ENCODE measurements at regions not wholly inside any gene's neighbourhood (a gene's known extent, or its start where the extent isn't known, plus 50 kb on each side); places are given as distances from the start of the nearest gene placed in this dataset.

DNA sequence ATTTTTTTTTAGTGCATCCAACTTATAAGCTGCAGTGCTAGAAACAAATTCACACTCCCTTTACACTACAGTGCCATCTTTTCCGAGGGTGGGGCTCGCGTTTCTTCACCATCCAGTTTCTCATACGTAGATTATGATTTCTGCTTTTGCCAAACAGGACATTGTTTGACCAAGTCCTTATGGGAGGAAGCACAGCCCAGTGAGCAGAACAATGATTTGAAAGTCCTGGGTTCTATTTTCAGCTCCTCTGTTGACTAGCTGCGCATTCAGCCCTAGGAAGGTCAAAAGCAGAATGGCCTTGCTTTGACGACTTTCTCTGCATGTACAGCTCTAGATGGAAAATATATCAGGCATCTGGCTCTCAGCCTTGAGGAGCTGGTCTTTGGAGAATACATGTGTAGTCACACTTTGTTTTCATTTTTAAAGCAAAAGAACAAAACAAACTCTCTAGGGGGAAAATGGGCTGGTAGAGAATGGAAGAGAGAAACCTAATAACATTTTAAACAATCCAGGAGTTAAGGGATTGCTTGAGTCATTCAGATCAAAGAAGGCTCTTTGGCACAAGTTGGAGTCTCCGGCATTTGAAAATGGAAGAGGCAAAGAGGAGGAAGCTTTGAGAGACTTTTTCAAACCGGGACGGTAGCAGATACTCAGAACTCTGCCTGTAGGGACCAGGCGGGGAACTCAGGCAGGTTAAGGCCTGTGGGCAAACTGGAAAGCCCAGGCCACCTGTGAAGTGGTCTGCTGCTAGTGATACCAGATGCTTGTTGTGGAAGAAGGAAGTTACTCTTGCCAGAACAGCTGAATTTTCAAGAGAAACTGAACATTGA is 257.3 kb upstream of the PLEKHG7 start:
- RAD21 ChIA-PET (ENCODE audit: low non-redundant PET in 1 of 2, low total read pairs in 2 of 2, uncharacterized antibody in 2 of 2, unreplicated experiment in 2 of 2) = no interaction called here
- no peak overlapping the region for H3K27ac ChIP-seq (ENCODE audit: low read depth, low read length)

More for the DNA sequence above, 257.3 kb upstream of the PLEKHG7 start:
- no TSS peak for BruUV-seq (replicated peaks)
- intact Hi-C loops (cut with micrococcal nuclease) = no loop called here
- DNase-seq (ENCODE audit: low read depth, low spot score) (no peak), ATAC-seq (no peak)
- H3K4me1 ChIP-seq (ENCODE audit: control insufficient read depth in 1 of 2, insufficient read depth in 2 of 2, low read length in 2 of 2) = no peaks in the 10 kb centered on the region
- no peaks in the 10 kb centered on the region for H4K20me1 ChIP-seq (ENCODE audit: insufficient read depth)
- H3K4me3 ChIP-seq (replicated peaks in 1 of 2; ENCODE audit: low read depth in 1 of 2, low read length in 2 of 2) = no peak overlapping the region
- H3K27me3 ChIP-seq (ENCODE audit: insufficient read depth, low read length) = no peaks in the 10 kb centered on the region
- H3K9me3 ChIP-seq (ENCODE audit: control insufficient read depth in 1 of 2, insufficient read depth in 1 of 2, low read depth in 1 of 2, low read length in 2 of 2) = no peaks in the 10 kb centered on the region
- H2AFZ ChIP-seq (ENCODE audit: low read depth, low read length, poor library complexity, severe bottlenecking) = no peak overlapping the region
- ChIA-PET CTCF (no interaction called here), POLR2A (no interaction called here)
- no peaks in the 10 kb centered on the region for H3K79me2 ChIP-seq (ENCODE audit: insufficient read depth, low read length)
- H3K9me2 ChIP-seq (ENCODE audit: insufficient read depth) = no peaks in the 10 kb centered on the region
- no peak overlapping the region for H3K9ac ChIP-seq (ENCODE audit: low read length)
- no peaks in the 10 kb centered on the region for H3K36me3 ChIP-seq (ENCODE audit: control insufficient read depth in 1 of 2, insufficient read depth in 2 of 2, low read length in 2 of 2)
- H3K4me2 ChIP-seq (ENCODE audit: low read length) = no peak overlapping the region
- TF ChIP-seq EZH2 (IDR thresholded peaks at IDR 0.05) (no peak), YY1 (IDR thresholded peaks at IDR 0.05; ENCODE audit: extremely low read depth, insufficient replicate concordance, low read depth, low read length) (no peak), FOSL1 (IDR thresholded peaks at IDR 0.05; ENCODE audit: low read depth) (no peak), REST (IDR thresholded peaks at IDR 0.05; ENCODE audit: low read depth) (no peak), RAD21 (IDR thresholded peaks at IDR 0.05; ENCODE audit: low read depth) (no peak), POLR2AphosphoS5 (IDR thresholded peaks at IDR 0.05; ENCODE audit: low read depth, low read length) (no peak), CEBPB (IDR thresholded peaks at IDR 0.05; ENCODE audit: low read depth) (no peak), SIN3A (IDR thresholded peaks at IDR 0.05; ENCODE audit: low read depth) (no peak), JUND (IDR thresholded peaks at IDR 0.05) (no peak), SP1 (IDR thresholded peaks at IDR 0.05; ENCODE audit: low read depth) (no peak)
- TF ChIP-seq, protein P1, sequence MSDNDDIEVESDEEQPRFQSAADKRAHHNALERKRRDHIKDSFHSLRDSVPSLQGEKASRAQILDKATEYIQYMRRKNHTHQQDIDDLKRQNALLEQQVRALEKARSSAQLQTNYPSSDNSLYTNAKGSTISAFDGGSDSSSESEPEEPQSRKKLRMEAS (IDR thresholded peaks at IDR 0.05) = no peak
- TF ChIP-seq, protein P2, sequence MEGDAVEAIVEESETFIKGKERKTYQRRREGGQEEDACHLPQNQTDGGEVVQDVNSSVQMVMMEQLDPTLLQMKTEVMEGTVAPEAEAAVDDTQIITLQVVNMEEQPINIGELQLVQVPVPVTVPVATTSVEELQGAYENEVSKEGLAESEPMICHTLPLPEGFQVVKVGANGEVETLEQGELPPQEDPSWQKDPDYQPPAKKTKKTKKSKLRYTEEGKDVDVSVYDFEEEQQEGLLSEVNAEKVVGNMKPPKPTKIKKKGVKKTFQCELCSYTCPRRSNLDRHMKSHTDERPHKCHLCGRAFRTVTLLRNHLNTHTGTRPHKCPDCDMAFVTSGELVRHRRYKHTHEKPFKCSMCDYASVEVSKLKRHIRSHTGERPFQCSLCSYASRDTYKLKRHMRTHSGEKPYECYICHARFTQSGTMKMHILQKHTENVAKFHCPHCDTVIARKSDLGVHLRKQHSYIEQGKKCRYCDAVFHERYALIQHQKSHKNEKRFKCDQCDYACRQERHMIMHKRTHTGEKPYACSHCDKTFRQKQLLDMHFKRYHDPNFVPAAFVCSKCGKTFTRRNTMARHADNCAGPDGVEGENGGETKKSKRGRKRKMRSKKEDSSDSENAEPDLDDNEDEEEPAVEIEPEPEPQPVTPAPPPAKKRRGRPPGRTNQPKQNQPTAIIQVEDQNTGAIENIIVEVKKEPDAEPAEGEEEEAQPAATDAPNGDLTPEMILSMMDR (IDR thresholded peaks at IDR 0.05 in 2 of 3, conservative IDR thresholded peaks at IDR 0.05 in 1 of 3; ENCODE audit: borderline replicate concordance in 1 of 3, insufficient read depth in 1 of 3, low read depth in 2 of 3, low read length in 2 of 3) = no peak

Measured in HCT116 (cell line).